Activated T-helper 1 cell treated with anti-CD3 and anti-CD28 coated beads, Interleukin-12 subunit alpha, Interleukin-12 subunit beta, Interleukin-2, Interleukin-4 antibody, amounts not matched to agents 30 ng/mL and 10 ng/mL and 1 ng/mL, durations not matched to agents 14 hours and 24 hours and 36 hours (primary cell): ENCODE measurements at regions not wholly inside any gene's neighbourhood (a gene's known extent, or its start where the extent isn't known, plus 50 kb on each side); places are given as distances from the start of the nearest gene placed in this dataset.

Source experiments
- DNase-seq: peaks from one replicate; pipeline ENCODE4 v3.0.0; 2021; ENCODE audit warnings: low spot score
- H3K27ac Mint-ChIP-seq: one replicate; pipeline ENCODE4 v1.8.0; 2021; ENCODE audit warnings: mild to moderate bottlenecking, mixed read lengths
- H3K27me3 Mint-ChIP-seq: one replicate; pipeline ENCODE4 v1.8.0; 2022; ENCODE audit warnings: mild to moderate bottlenecking, moderate library complexity, mixed read lengths; ENCODE audit not compliant: insufficient read depth
- H3K36me3 Mint-ChIP-seq: one replicate; pipeline ENCODE4 v1.8.0; 2021; ENCODE audit warnings: low read depth, mixed read lengths
- H3K4me1 Mint-ChIP-seq: one replicate; pipeline ENCODE4 v1.8.0; 2021; ENCODE audit warnings: low read depth, mixed read lengths
- H3K4me3 Mint-ChIP-seq: one replicate; pipeline ENCODE4 v1.8.0; 2021; ENCODE audit warnings: mild to moderate bottlenecking, moderate library complexity, mixed read lengths
- H3K9me3 Mint-ChIP-seq: one replicate; pipeline ENCODE4 v1.8.0; 2021; ENCODE audit warnings: mixed read lengths
- intact Hi-C: fragments of 100-400 bp; cut with micrococcal nuclease; formaldehyde crosslinking; loops from one replicate; pipeline ENCODE4 v1.15.1; 2024

DNA sequence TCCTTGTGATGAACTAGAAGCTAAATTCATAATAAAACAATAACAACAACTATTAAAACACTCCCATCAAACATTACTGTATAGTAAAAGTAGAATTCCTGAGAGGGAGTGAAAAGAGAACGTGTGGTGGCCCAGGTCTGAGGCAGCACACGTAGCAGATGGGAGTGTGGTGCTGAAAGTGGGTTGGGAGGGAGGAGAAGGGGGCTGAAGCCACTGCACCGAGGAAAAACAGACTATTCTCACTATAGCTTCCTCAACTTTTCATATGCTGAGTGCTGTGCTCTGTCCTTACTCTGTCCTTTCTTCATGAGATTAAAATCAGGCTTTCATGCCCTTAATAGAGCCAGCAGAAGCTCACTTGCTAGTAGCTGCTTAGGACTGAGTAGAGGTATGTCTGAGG lies 170.9 kb downstream of the PCSK1 start:
- intact Hi-C loops, result no loop called here
- H3K27ac Mint-ChIP-seq, result no peak overlapping the region

DNA sequence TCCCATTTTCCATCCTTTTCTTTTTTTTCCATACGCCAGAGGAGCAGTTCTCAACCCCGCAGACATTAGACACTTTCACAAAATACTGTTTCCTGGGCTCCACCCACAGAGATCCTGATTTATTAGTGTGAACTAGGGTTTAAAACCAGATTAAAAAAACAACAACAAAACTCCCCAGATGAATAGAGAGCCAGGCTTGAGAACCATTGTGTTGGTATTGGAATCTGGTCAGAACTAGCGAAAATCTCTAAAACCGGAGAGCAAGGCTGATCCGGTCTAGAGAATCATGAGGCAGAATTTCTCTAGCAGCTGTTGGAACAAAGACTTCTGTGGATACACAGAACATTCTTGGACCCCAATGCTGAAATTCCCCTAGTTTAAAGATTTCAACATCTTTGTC lies 173.0 kb downstream of the PCSK1 start:
- intact Hi-C loops, result no loop called here
- H3K27ac Mint-ChIP-seq, result no peak overlapping the region
- H3K27me3 Mint-ChIP-seq, result no peaks in the 10 kb centered on the region
- peaks cover 15% of the 10 kb centered on the region for H3K4me1 Mint-ChIP-seq
- no peaks in the 10 kb centered on the region for H3K9me3 Mint-ChIP-seq
- no peak for DNase-seq
- H3K36me3 Mint-ChIP-seq, result no peaks in the 10 kb centered on the region
- no peak overlapping the region for H3K4me3 Mint-ChIP-seq

More for the DNA sequence above, 170.9 kb downstream of the PCSK1 start:
- H3K27me3 Mint-ChIP-seq, result peaks cover 2% of the 10 kb centered on the region
- H3K9me3 Mint-ChIP-seq, result peaks cover 9% of the 10 kb centered on the region
- no peak for DNase-seq
- no peak overlapping the region for H3K4me3 Mint-ChIP-seq
- H3K4me1 Mint-ChIP-seq, result peaks cover 15% of the 10 kb centered on the region
- H3K36me3 Mint-ChIP-seq, result no peaks in the 10 kb centered on the region

DNA sequence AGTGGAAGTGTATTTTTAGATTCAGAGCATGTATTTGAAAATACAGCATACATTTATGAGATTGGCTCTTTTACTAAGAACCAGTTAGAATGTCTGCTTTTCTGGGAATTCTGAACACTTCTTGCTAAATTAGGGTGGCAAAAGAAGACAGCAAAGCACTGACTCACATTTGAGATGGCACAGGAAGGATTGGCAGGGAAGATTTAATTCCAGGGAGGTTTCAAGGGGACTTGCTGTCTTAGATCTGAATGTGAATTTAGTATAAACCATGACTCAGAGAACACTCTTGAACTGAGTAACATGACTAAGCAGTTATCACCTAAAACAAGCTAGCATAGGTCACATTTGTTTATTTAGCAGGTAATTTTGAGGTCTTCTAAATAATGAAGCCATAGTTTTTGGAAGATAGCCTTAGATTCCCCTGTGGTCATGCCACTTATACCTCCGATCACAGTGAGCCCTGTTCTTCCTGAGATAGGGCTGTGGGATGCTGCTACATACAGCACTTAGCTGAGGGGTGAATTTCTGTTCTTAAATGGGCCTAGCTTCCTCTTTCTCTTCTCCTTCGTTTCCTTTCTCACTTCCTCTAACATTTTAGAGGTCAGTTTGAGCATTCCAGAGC lies 173.8 kb downstream of the PCSK1 start:
- intact Hi-C loops, result no loop called here
- Mint-ChIP-seq H3K27me3 (no peaks in the 10 kb centered on the region), H3K36me3 (no peaks in the 10 kb centered on the region), H3K4me1 (peaks cover 15% of the 10 kb centered on the region), H3K27ac (no peak overlapping the region), H3K9me3 (no peaks in the 10 kb centered on the region), H3K4me3 (no peak overlapping the region)
- no peak for DNase-seq

- Mint-ChIP-seq H3K4me3 (no peak overlapping the region), H3K9me3 (no peaks in the 10 kb centered on the region), H3K4me1 (peaks cover 15% of the 10 kb centered on the region), H3K36me3 (no peaks in the 10 kb centered on the region), H3K27me3 (no peaks in the 10 kb centered on the region), H3K27ac (no peak overlapping the region)
- intact Hi-C loops, result no loop called here
- no peak for DNase-seq
Observed at GRCh38 chr5:96258692-96259091, 174.4 kb downstream of the PCSK1 start.

GRCh38 chr5:96257904-96258303 lies 175.1 kb downstream of the PCSK1 start:
- no peaks in the 10 kb centered on the region for H3K27me3 Mint-ChIP-seq
- no peak for DNase-seq
- no peak overlapping the region for H3K27ac Mint-ChIP-seq
- intact Hi-C loops, result loop anchor here (2.0 kb wide), 1 partner anchor 13 kb away; no protein-coding TSS in a partner anchor
- peaks cover 15% of the 10 kb centered on the region for H3K4me1 Mint-ChIP-seq
- H3K9me3 Mint-ChIP-seq, result no peaks in the 10 kb centered on the region
- no peaks in the 10 kb centered on the region for H3K36me3 Mint-ChIP-seq
- no peak overlapping the region for H3K4me3 Mint-ChIP-seq

DNA sequence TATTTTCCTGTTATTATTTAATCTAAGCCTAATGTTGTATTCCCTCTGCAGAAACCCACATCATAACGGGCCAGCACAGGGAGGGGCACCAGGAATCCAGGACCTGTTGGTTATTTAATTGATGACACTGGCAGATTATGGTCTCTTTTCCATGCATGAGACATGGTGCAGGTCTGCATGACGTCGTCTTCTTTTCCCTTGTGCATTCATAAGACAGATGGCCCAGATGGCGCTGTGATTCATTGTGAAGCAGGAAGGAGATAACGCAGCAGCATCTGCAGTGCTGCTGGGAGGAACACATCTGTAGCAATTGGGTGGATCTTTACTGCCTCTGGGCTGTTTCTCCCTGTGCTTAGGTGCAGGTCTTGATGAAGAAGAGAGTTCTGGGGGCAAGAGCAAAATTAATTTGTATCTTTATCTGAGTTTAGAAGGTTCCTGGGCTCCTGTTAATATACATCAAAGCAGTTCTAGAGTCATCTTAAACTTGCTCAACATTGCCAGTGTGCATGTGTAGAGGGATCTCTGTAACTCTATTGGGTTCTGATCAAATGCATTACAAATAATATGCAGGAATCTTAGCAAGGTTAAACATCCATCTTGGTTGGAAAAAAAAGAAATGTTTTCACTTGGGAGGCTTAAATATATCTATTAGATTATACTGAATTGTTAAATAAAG lies 176.1 kb downstream of the PCSK1 start:
- Mint-ChIP-seq H3K36me3 (no peaks in the 10 kb centered on the region), H3K9me3 (no peaks in the 10 kb centered on the region), H3K27ac (no peak overlapping the region), H3K27me3 (no peaks in the 10 kb centered on the region), H3K4me3 (no peak overlapping the region), H3K4me1 (peaks cover 15% of the 10 kb centered on the region)
- intact Hi-C loops, result loop anchor here (2.0 kb wide), 1 partner anchor 14 kb away; no protein-coding TSS in a partner anchor
- no peak for DNase-seq

DNA sequence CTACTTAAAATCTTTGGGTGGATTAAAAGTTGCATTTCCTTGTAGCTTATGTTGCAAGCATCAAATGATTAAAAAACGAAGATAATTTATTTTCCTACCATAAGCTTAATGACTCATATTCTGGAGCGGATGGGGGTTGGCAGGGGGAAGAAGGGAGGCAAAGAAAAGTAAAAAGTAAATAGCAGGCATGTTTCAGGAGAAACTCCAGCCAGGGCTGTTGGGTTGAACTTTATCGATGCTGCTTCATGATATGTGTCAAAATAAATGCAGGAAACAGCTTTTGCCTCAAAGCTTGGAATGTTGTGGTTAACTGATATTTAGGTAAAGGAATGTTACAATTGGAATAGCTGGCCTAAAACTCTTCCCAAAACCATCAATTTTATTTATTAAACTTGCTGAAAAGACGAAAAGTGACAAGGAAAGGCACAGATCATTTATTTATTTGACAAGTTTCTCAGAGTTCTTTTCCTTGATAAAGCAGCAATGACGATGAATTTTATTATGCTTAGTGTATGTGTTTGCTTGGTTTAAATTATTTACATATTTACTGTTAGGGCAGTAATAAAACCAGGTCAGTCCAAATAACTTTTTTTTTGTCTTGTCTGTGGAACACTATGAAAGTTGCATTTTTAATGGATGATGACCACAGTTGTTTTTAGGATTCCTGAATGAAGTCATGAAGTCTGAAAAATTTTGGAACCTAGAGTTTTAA lies 177.9 kb downstream of the PCSK1 start:
- DNase-seq, result no peak
- no peak overlapping the region for H3K27ac Mint-ChIP-seq
- intact Hi-C loops, result no loop called here
- H3K36me3 Mint-ChIP-seq, result no peaks in the 10 kb centered on the region
- H3K4me3 Mint-ChIP-seq, result no peak overlapping the region
- H3K4me1 Mint-ChIP-seq, result peaks cover 15% of the 10 kb centered on the region
- no peaks in the 10 kb centered on the region for H3K9me3 Mint-ChIP-seq
- peaks cover 2% of the 10 kb centered on the region for H3K27me3 Mint-ChIP-seq

GRCh38 chr5:96253140-96253539 lies 179.9 kb downstream of the PCSK1 start:
- Mint-ChIP-seq H3K4me3 (no peak overlapping the region), H3K36me3 (no peaks in the 10 kb centered on the region), H3K27me3 (peaks cover 11% of the 10 kb centered on the region), H3K9me3 (no peaks in the 10 kb centered on the region), H3K27ac (no peak overlapping the region), H3K4me1 (no peaks in the 10 kb centered on the region)
- intact Hi-C loops, result no loop called here
- DNase-seq, result no peak

GRCh38 chr5:96252596-96252995 lies 180.5 kb downstream of the PCSK1 start:
- H3K27ac Mint-ChIP-seq, result no peak overlapping the region
- no peak overlapping the region for H3K4me3 Mint-ChIP-seq
- peaks cover 13% of the 10 kb centered on the region for H3K27me3 Mint-ChIP-seq
- no peaks in the 10 kb centered on the region for H3K36me3 Mint-ChIP-seq
- no peaks in the 10 kb centered on the region for H3K9me3 Mint-ChIP-seq
- no peak for DNase-seq
- intact Hi-C loops, result no loop called here
- no peaks in the 10 kb centered on the region for H3K4me1 Mint-ChIP-seq

GRCh38 chr5:96250782-96251181 lies 182.3 kb downstream of the PCSK1 start:
- H3K4me1 Mint-ChIP-seq, result no peaks in the 10 kb centered on the region
- H3K27me3 Mint-ChIP-seq, result peaks cover 13% of the 10 kb centered on the region
- intact Hi-C loops, result no loop called here
- no peak overlapping the region for H3K27ac Mint-ChIP-seq
- no peak for DNase-seq
- H3K4me3 Mint-ChIP-seq, result no peak overlapping the region
- H3K9me3 Mint-ChIP-seq, result no peaks in the 10 kb centered on the region
- H3K36me3 Mint-ChIP-seq, result no peaks in the 10 kb centered on the region

DNA sequence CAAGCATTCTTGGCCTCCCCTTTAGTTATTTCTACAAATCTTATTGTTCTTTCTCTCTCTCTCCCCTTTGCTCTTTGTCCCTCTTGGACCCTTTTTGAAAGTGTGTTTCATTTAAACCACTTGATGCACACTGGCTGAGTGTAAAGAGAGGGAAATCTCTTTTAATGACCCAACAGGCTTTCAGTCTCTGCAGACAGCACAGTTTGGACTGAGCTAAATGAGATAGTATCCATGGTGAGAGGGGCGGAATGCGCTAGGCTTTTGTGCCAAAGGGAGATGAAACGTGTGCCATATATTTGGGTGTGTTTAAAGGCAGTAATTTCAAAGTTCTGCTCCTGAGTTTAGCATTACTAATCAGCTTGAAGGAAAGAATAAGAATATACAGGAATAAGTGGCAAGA lies 184.9 kb downstream of the PCSK1 start:
- H3K4me3 Mint-ChIP-seq, result no peak overlapping the region
- H3K4me1 Mint-ChIP-seq, result no peaks in the 10 kb centered on the region
- no peaks in the 10 kb centered on the region for H3K9me3 Mint-ChIP-seq
- no peaks in the 10 kb centered on the region for H3K36me3 Mint-ChIP-seq
- no peak for DNase-seq
- intact Hi-C loops, result no loop called here
- no peak overlapping the region for H3K27ac Mint-ChIP-seq
- peaks cover 13% of the 10 kb centered on the region for H3K27me3 Mint-ChIP-seq

- Mint-ChIP-seq H3K4me1 (no peaks in the 10 kb centered on the region), H3K27ac (no peak overlapping the region), H3K9me3 (no peaks in the 10 kb centered on the region), H3K36me3 (no peaks in the 10 kb centered on the region), H3K27me3 (peaks cover 13% of the 10 kb centered on the region), H3K4me3 (no peak overlapping the region)
- intact Hi-C loops, result no loop called here
- no peak for DNase-seq
Observed at GRCh38 chr5:96247708-96248107, 185.3 kb downstream of the PCSK1 start.

DNA sequence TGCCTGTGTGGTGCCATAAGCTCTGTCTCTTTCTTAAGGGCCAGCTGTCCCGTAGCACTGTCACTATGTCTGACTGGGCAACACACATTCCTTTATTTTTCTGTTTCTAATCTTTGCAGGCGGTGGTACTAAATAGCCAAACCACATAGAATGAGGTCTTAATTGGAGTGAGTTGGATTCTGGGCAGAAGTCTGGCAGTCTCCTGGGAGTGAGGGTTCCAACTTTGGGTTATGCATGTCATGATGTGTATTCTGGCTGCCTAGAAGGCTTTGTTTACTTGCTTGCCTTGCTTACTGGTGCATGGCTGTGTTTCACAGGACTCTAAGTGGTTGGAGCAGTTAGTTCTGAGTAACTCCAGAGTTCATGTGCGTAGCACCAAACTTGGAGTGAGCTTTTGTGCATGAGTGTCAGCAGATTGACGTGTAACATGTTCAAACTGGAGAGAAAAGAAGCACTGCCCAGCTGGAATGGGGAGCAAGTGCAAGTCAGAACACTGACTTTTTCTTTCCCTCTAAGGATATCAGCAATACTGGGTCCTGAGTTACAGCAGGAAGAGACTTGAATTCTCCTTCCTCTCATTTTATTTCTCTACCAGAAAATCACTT lies 185.8 kb downstream of the PCSK1 start:
- no peak overlapping the region for H3K27ac Mint-ChIP-seq
- intact Hi-C loops, result no loop called here
- H3K36me3 Mint-ChIP-seq, result no peaks in the 10 kb centered on the region
- H3K4me1 Mint-ChIP-seq, result no peaks in the 10 kb centered on the region
- no peak overlapping the region for H3K4me3 Mint-ChIP-seq
- no peaks in the 10 kb centered on the region for H3K9me3 Mint-ChIP-seq
- DNase-seq, result no peak
- H3K27me3 Mint-ChIP-seq, result peaks cover 13% of the 10 kb centered on the region
